Neuronal stem cell (in vitro differentiated cells): ENCODE measurements at regions not wholly inside any gene's neighbourhood (a gene's known extent, or its start where the extent isn't known, plus 50 kb on each side); places are given as distances from the start of the nearest gene placed in this dataset.

Experiments
- DNase-seq: peaks from one replicate; pipeline ENCODE4 v3.0.0-alpha.2; 2013; ENCODE audit warnings: low spot score
- H2AFZ ChIP-seq: one replicate; pipeline ENCODE4 v1.6.1; 2013; ENCODE audit warnings: mild to moderate bottlenecking, low read length, inconsistent platforms
- H2AK5ac ChIP-seq: 2 replicates; pipeline ENCODE4 v1.6.1; 2013; ENCODE audit warnings: low read depth, mild to moderate bottlenecking, inconsistent platforms, low read length, moderate library complexity, mixed read lengths
- H2BK120ac ChIP-seq: 2 replicates; pipeline ENCODE4 v1.6.1; 2013; ENCODE audit warnings: low read depth, mild to moderate bottlenecking, inconsistent platforms, low read length, moderate library complexity, mixed read lengths
- H2BK12ac ChIP-seq: one replicate; pipeline ENCODE4 v1.6.1; 2013; ENCODE audit warnings: low read length, inconsistent platforms
- H2BK15ac ChIP-seq: 2 replicates; pipeline ENCODE4 v1.6.1; 2013; ENCODE audit warnings: mild to moderate bottlenecking, low read length, inconsistent platforms, mixed read lengths
- H2BK5ac ChIP-seq: one replicate; pipeline ENCODE4 v1.6.1; 2013; ENCODE audit warnings: inconsistent platforms, mild to moderate bottlenecking, low read length, moderate library complexity
- H3K14ac ChIP-seq: one replicate; pipeline ENCODE4 v1.6.1; 2013; ENCODE audit warnings: low read length, inconsistent platforms
- H3K18ac ChIP-seq: 2 replicates; pipeline ENCODE4 v1.6.1; 2013; ENCODE audit warnings: low read length, inconsistent platforms
- H3K23ac ChIP-seq: 2 replicates; pipeline ENCODE4 v1.6.1; 2013; ENCODE audit warnings: low read depth, mild to moderate bottlenecking, mixed read lengths, low read length, inconsistent platforms; ENCODE audit not compliant: poor library complexity
- H3K27ac ChIP-seq: replicated peaks from 3 replicates; pipeline ENCODE4 v1.5.1; 2013; ENCODE audit warnings: low read length, inconsistent platforms
- H3K27me3 ChIP-seq, 3 experiments: 2 replicates each; pipeline ENCODE4 v1.6.1; 2013; ENCODE audit warnings: low read length in 3 of 3, mild to moderate bottlenecking in 2 of 3, inconsistent platforms in 1 of 3, low read depth in 1 of 3, mixed read lengths in 1 of 3, moderate library complexity in 1 of 3; ENCODE audit not compliant: control insufficient read depth in 3 of 3, insufficient read depth in 3 of 3
- H3K36me3 ChIP-seq, 2 donors: replicated peaks in 1 of 2; 2 replicates each; pipeline ENCODE4 v1.6.1; 2013; ENCODE audit warnings: low read length in 2 of 2; ENCODE audit not compliant: control insufficient read depth in 2 of 2, insufficient read depth in 2 of 2
- H3K4ac ChIP-seq: 2 replicates; pipeline ENCODE4 v1.6.1; 2013; ENCODE audit warnings: inconsistent platforms, mild to moderate bottlenecking, low read length, moderate library complexity
- H3K4me1 ChIP-seq, 2 donors: 1 replicate in 1 of 2; 2 replicates in 1 of 2; pipeline ENCODE4 v1.6.1; 2013; ENCODE audit warnings: low read length in 2 of 2, low read depth in 1 of 2; ENCODE audit not compliant: control insufficient read depth in 2 of 2, insufficient read depth in 1 of 2
- H3K4me2 ChIP-seq: one replicate; pipeline ENCODE4 v1.6.1; 2013; ENCODE audit warnings: mild to moderate bottlenecking, low read length, inconsistent platforms; ENCODE audit not compliant: insufficient read depth, poor library complexity, severe bottlenecking
- H3K4me3 ChIP-seq, 2 donors: 2 replicates each; pipeline ENCODE4 v1.5.1; 2013; ENCODE audit warnings: low read length in 2 of 2, mild to moderate bottlenecking in 2 of 2, inconsistent platforms in 1 of 2, moderate library complexity in 1 of 2
- H3K79me1 ChIP-seq: one replicate; pipeline ENCODE4 v1.6.1; 2013; ENCODE audit warnings: low read depth, mild to moderate bottlenecking, inconsistent platforms, low read length, moderate library complexity
- H3K9ac ChIP-seq: one replicate; pipeline ENCODE4 v1.6.1; 2013; ENCODE audit warnings: mild to moderate bottlenecking, low read depth, low read length, inconsistent platforms; ENCODE audit not compliant: poor library complexity
- H3K9me3 ChIP-seq, 2 donors: replicated peaks in 1 of 2; 2 replicates each; pipeline versions ENCODE3 to v1.6.1; 2013; ENCODE audit warnings: low read length in 2 of 2, mild to moderate bottlenecking in 2 of 2, inconsistent platforms in 1 of 2, low read depth in 1 of 2, mixed read lengths in 1 of 2, moderate library complexity in 1 of 2; ENCODE audit not compliant: control insufficient read depth in 2 of 2, insufficient read depth in 1 of 2
- H4K8ac ChIP-seq: one replicate; pipeline ENCODE4 v1.6.1; 2013; ENCODE audit warnings: low read depth, mild to moderate bottlenecking, inconsistent platforms, low read length, moderate library complexity
- H4K91ac ChIP-seq: one replicate; pipeline ENCODE4 v1.6.1; 2013; ENCODE audit warnings: low read length, low read depth, mild to moderate bottlenecking, inconsistent platforms; ENCODE audit not compliant: poor library complexity
- WGBS, 2 donors: extraction: QIAGEN DNeasy Blood & Tissue Kit; methylation state at CpG; one replicate each; pipeline ENCODE4 v1.1.7; 2013; ENCODE audit warnings: missing lambda C conversion rate in 2 of 2, mixed read lengths in 1 of 2; ENCODE audit not compliant: insufficient read length in 2 of 2, insufficient replicate concordance in 1 of 2; ENCODE audit errors: extremely low coverage in 2 of 2; 5-methylcytosine and 5-hydroxymethylcytosine counted together

GRCh38 chr6:115666997-115667396, 393.7 kb downstream of the FRK start:
- Histone ChIP-seq H3K23ac (no peak overlapping the region), H3K36me3 (no peaks in the 10 kb centered on the region), H3K14ac (no peak overlapping the region), H3K9me3 (no peaks in the 10 kb centered on the region), H3K9ac (no peak overlapping the region), H3K4me2 (no peak overlapping the region), H2BK15ac (no peak overlapping the region), H3K4ac (no peak overlapping the region), H4K8ac (no peak overlapping the region), H2AFZ (no peak overlapping the region), H3K4me3 (no peak overlapping the region), H3K18ac (no peak overlapping the region), H2BK120ac (no peak overlapping the region), H3K27me3 (peaks cover 0 to 2% (median 0%) of the 10 kb centered on the region in 3 experiments), H4K91ac (no peak overlapping the region), H3K79me1 (no peaks in the 10 kb centered on the region), H2BK12ac (no peak overlapping the region), H2AK5ac (no peak overlapping the region), H3K27ac (no peak overlapping the region), H3K4me1 (no peaks in the 10 kb centered on the region), H2BK5ac (no peak overlapping the region)
- no peak for DNase-seq
- WGBS, 2 donors: no CpG with 5 or more reads among the region's 2 CpGs

- Histone ChIP-seq H2BK120ac (no peak overlapping the region), H3K4me1 (no peaks in the 10 kb centered on the region), H3K79me1 (no peaks in the 10 kb centered on the region), H3K9me3 (no peaks in the 10 kb centered on the region), H3K27ac (no peak overlapping the region), H2AK5ac (no peak overlapping the region), H2AFZ (no peak overlapping the region), H4K91ac (no peak overlapping the region), H3K14ac (no peak overlapping the region), H3K18ac (no peak overlapping the region), H2BK12ac (no peak overlapping the region), H3K4ac (no peak overlapping the region), H2BK5ac (no peak overlapping the region), H2BK15ac (no peak overlapping the region), H3K36me3 (no peaks in the 10 kb centered on the region), H3K9ac (no peak overlapping the region), H3K4me2 (no peak overlapping the region), H4K8ac (no peak overlapping the region), H3K27me3 (no peaks in the 10 kb centered on the region), H3K23ac (no peak overlapping the region), H3K4me3 (no peak overlapping the region)
- no peak for DNase-seq
- no CpG with 5 or more reads among the region's 3 CpGs for WGBS, 2 donors
Observed at GRCh38 chr6:115665310-115665709, 395.4 kb downstream of the FRK start.

- no peak overlapping the region for H3K18ac ChIP-seq
- no peaks in the 10 kb centered on the region for H3K36me3 ChIP-seq
- H3K9me3 ChIP-seq: no peaks in the 10 kb centered on the region
- H2AFZ ChIP-seq: no peak overlapping the region
- no peak overlapping the region for H4K8ac ChIP-seq
- H2BK5ac ChIP-seq: no peak overlapping the region
- no peaks in the 10 kb centered on the region for H3K27me3 ChIP-seq
- H3K4ac ChIP-seq: no peak overlapping the region
- no peak overlapping the region for H2BK15ac ChIP-seq
- no peak overlapping the region for H3K4me2 ChIP-seq
- no peak overlapping the region for H2AK5ac ChIP-seq
- no peak overlapping the region for H3K14ac ChIP-seq
- H3K4me3 ChIP-seq: no peak overlapping the region
- WGBS, 2 donors: no CpG with 5 or more reads among the region's 3 CpGs
- H4K91ac ChIP-seq: no peak overlapping the region
- H3K79me1 ChIP-seq: no peaks in the 10 kb centered on the region
- H3K23ac ChIP-seq: no peak overlapping the region
- H2BK120ac ChIP-seq: no peak overlapping the region
- no peak overlapping the region for H3K27ac ChIP-seq
- H3K4me1 ChIP-seq: no peaks in the 10 kb centered on the region
- no peak overlapping the region for H2BK12ac ChIP-seq
- no peak for DNase-seq
- no peak overlapping the region for H3K9ac ChIP-seq
Observed at GRCh38 chr6:115663681-115664080, 397.0 kb downstream of the FRK start.

- no peak overlapping the region for H3K27ac ChIP-seq
- no peaks in the 10 kb centered on the region for H3K9me3 ChIP-seq
- no peak overlapping the region for H3K23ac ChIP-seq
- H2AFZ ChIP-seq: peak overlapping the region; percentile 1
- H3K4me2 ChIP-seq: no peak overlapping the region
- H2BK5ac ChIP-seq: no peak overlapping the region
- H3K36me3 ChIP-seq: no peaks in the 10 kb centered on the region
- WGBS, 2 donors: no CpG with 5 or more reads among the region's 2 CpGs
- no peaks in the 10 kb centered on the region for H3K79me1 ChIP-seq
- no peaks in the 10 kb centered on the region for H3K4me1 ChIP-seq
- no peak overlapping the region for H2AK5ac ChIP-seq
- no peak overlapping the region for H4K8ac ChIP-seq
- no peak overlapping the region for H3K14ac ChIP-seq
- no peak for DNase-seq
- H4K91ac ChIP-seq: no peak overlapping the region
- no peak overlapping the region for H3K4me3 ChIP-seq
- H2BK120ac ChIP-seq: no peak overlapping the region
- no peak overlapping the region for H2BK12ac ChIP-seq
- no peak overlapping the region for H2BK15ac ChIP-seq
- H3K18ac ChIP-seq: no peak overlapping the region
- H3K9ac ChIP-seq: no peak overlapping the region
- no peak overlapping the region for H3K4ac ChIP-seq
- no peaks in the 10 kb centered on the region for H3K27me3 ChIP-seq
Observed at GRCh38 chr6:115643762-115644161, 416.9 kb downstream of the FRK start.
